DND-41 (cell line): ENCODE measurements at regions not wholly inside any gene's neighbourhood (a gene's known extent, or its start where the extent isn't known, plus 50 kb on each side); places are given as distances from the start of the nearest gene placed in this dataset.

Experiments
- CTCF ChIP-seq: IDR thresholded peaks from 2 replicates; pipeline ENCODE4 v1.5.1; 2012; ENCODE audit warnings: borderline replicate concordance, low read length, moderate library complexity, mild to moderate bottlenecking; ENCODE audit not compliant: poor library complexity, severe bottlenecking; ENCODE audit errors: extremely low read depth
- EZH2 ChIP-seq: IDR thresholded peaks from 3 replicates; pipeline ENCODE4 v1.6.1; 2012; ENCODE audit warnings: borderline replicate concordance, low read depth, mild to moderate bottlenecking, moderate library complexity, low read length, inconsistent platforms; ENCODE audit not compliant: severe bottlenecking

- TF ChIP-seq CTCF = no peak
- TF ChIP-seq EZH2 = no peak
These were observed 178.5 kb downstream of the SMAD6 start for GRCh38 chr15:66880380-66881155.
